Central memory CD4-positive, alpha-beta T cell (primary cell): ENCODE measurements at regions not wholly inside any gene's neighbourhood (a gene's known extent, or its start where the extent isn't known, plus 50 kb on each side); places are given as distances from the start of the nearest gene placed in this dataset.

Experiments used
- DNase-seq: peaks from one replicate; pipeline ENCODE4 v3.0.0; 2022

DNA sequence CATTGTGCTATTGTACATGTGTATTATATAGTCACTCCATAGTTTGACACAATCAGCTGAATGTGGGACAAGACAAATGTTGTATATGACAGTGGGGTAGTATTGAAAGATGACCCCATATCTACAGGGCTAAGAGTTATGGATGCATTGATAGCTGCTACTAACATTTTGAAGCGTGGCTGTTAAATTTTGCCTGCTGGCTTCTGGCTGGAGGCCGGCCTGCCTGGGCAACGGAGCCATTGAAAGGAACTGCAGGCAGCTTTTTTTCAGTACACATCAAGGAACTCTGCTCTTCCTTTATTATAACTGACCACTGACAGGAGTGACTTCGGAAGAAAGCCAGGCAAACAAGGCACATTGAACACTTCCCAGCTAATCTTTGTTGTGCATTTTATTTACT is 76.1 kb upstream of the TMEM33 start:
- no peak for DNase-seq

DNA sequence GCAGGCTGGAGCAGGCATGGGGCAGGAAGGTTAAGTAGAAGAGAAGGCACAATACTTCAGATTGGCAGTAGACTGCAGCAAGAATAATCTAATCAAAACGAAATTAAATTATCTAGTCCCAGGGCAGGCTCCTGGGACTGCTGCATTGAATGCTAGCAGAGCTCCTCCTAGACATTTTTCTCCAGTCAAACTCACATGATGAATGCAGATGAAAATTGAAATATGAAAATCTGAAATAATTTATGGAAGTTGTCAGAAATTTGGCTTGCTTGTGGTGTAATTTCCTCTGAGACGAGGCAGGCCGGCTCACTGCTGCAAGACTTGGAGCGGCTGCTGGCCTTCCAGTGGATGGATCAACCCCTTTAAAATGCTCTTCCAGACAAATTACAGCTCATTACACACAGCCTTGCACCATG is 78.0 kb upstream of the TMEM33 start:
- no peak for DNase-seq

GRCh38 chr4:41856797-41857196 is 78.4 kb upstream of the TMEM33 start:
- no peak for DNase-seq

- no peak for DNase-seq
These were observed 81.3 kb upstream of the TMEM33 start for GRCh38 chr4:41853973-41854372.

- DNase-seq: no peak
These were observed 83.0 kb upstream of the TMEM33 start for GRCh38 chr4:41852229-41852628.

DNA sequence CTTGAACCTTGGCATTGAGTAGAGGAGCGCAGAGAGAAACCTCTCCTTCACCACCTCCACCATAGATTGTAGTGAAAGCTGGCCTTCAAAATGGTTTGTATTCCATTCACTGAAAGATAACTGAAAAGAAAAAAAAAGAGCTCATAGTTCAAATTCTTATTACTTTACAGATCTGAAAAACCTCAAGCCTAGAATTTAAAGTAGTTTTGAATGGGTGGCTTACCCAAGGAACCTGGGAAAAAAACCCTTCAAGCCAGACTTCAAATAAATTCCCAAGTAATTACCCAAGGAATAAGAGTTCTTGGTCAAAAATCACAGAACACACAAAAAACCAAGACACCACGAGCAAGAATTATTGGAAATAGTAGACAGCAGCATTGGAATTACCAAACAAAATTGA is 83.6 kb upstream of the TMEM33 start:
- DNase-seq: no peak

GRCh38 chr4:41844327-41844726 is 90.9 kb upstream of the TMEM33 start:
- DNase-seq: no peak

DNA sequence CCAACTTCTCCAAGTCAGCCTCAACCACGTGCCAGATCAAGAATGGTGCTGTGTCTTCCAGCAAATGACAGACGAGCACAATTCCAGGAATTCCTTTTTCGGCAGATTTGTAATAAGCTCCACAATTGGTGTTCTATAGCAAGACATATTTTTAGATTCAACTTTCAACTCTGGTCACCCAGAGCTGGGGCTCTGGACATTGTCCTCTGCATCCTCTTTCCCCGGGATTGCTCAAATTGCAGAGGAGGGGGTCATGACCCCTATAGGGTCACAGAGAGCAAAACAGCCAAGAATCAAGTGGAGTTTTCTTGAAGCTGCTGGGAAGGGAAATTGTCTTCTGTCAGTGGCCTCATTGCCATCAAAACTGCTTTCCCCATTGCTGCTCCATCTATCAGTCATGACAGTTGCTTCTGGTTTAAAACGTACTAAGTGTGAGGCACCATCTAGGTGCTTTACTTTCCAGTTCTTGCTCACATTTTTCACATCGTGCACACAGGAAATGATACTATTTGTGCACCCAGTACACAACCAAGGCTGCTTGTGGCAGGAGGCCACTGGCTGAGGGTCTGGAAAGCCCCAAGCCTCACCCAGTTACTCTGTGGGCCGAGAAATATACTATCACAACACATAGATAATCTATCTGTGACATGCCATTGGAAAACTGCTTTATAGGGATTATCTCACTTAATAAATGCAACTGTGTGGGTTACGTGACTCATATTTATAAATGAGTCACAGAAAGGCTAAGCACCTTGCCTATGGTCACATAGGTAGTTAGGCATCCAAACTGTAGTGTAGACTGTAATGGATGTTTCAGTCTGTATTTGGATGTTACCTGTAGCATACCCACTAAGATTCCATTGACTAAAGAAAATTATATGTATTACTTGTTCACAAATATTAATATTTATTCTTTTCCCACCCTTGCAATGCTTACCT is 91.7 kb upstream of the PHOX2B start:
- no peak for DNase-seq

- DNase-seq: no peak
These were observed 90.1 kb upstream of the PHOX2B start for GRCh38 chr4:41838590-41838989.

DNA sequence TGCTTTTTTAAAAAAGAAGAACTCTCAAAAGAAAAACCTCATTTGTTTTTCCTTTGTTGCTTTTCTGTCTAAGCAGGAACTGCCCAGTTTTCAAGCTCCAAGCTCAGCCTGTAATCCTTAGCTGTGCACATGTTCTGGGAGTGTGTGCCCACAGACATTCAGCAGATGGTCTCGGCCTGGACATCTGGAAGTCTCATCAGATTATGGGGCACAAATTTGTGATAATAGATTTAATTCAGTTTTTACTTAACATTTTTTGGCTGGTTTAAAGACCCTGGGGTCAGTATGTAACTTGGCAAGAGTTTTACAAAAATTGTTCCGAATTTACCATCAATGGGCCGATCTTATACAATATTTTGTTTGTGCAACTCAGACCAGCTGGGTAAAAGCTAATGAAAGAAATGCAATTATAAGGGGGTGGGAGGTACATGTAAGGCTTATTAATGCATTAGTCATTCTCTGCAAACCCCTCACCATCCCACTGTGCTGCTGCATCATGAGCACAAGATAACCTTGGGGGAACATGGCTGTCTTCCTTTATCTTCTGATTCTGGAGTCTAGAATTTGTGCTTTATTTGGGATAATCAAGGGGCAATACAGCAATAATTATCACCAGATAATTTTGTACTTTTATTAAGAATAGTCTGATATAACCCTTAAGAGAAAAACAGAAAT is 86.9 kb upstream of the PHOX2B start:
- no peak for DNase-seq

- DNase-seq: no peak
These were observed 84.4 kb upstream of the PHOX2B start for GRCh38 chr4:41832961-41833360.

- no peak for DNase-seq
These were observed 73.8 kb upstream of the PHOX2B start for GRCh38 chr4:41822325-41822724.

DNA sequence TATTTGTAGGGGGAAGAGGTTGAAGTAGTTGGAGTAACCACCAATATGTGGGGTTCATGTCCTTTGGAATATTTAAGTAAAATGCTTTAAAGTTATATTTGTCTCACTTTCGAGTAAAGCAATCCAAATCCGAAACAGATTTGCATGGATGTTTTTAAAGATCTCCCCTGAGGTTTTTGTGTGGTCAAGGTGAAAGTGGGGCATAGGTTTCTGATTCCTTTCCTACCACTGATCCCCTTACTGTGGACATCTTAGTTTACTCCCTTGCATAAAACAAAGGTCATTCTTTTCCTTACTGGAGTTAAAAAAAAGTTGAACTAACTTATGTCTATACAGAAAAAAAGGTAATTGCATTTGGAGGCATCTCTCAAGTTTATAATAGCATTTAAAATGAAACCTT is 71.9 kb upstream of the PHOX2B start:
- DNase-seq: no peak

GRCh38 chr4:41819621-41820020 is 71.1 kb upstream of the PHOX2B start:
- no peak for DNase-seq

DNA sequence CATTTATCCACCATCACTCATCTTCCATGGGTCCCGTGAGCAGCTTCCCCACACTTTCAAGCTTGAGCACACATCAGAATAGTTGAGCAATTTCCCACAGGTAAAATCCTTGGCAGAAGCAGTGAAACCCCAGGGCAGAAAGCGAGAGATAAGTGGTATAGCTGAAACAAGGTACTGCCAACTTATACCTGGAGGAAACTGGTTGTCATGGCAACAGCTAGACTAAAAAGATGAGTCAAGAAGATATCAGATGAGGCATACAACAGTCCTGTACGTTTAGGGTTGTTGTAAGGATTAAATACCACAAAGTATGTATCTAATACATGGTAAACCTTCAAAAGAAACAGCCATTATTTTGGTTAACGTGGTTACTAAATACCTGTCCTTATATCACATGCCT is 66.9 kb upstream of the PHOX2B start:
- DNase-seq: no peak

DNA sequence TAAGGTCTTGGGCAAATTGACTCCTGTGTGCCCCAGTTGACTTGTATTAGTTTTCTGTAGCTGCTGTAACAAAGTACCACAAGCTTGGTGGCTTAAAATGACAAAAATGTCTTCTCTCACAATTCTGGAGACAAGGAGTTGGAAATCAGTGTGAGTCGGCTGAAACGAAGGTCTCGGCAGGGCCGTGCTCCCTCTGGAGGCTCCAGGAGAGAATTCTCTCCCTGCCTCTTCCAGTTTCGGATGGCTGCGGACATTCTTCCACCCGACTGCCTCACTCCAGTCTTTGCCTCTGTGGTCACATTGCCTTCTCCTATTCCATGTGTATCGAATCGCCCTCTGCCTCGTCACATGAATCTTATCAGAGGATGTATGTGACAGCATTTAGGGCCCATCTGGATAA is 66.0 kb upstream of the PHOX2B start:
- no peak for DNase-seq

- no peak for DNase-seq
These were observed 58.3 kb upstream of the PHOX2B start for GRCh38 chr4:41806807-41807206.

DNA sequence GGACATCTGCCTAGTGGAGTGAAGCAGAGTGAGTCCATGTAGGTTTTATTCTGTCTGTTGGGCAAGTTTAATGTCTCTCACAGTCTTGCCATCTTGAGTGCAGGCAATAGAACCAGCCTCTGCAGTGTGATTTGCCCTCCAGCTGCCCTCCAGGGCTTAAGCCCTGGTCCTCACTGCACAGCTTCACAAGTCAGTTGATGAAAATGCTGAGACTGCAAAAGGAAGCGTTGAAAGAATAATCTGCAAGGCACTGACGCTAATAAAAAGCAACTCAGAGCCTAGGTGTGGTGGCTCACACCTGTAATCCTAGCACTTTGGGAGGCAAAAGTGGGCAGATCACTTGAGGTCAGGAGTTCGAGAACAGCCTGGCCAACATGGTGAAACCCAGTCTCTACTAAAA is 54.1 kb upstream of the PHOX2B start:
- no peak for DNase-seq

GRCh38 chr4:41799126-41799525 is 50.6 kb upstream of the PHOX2B start:
- DNase-seq: no peak
